ENCODE measurements at regions not wholly inside any gene's neighbourhood (a gene's known extent, or its start where the extent isn't known, plus 50 kb on each side); places are given as distances from the start of the nearest gene placed in this dataset.

GRCh38 chr2:215507136-215507535 is 71.3 kb upstream of the FN1 start:
- H3K4me1 Mint-ChIP-seq, result peaks cover 5% of the 10 kb centered on the region
- no peaks in the 10 kb centered on the region for H3K27me3 Mint-ChIP-seq
- no peak overlapping the region for H3K27ac Mint-ChIP-seq
- H3K4me3 Mint-ChIP-seq, result no peak overlapping the region
- H3K36me3 Mint-ChIP-seq, result no peaks in the 10 kb centered on the region
- DNase-seq, result no peak
- H3K9me3 Mint-ChIP-seq, result no peaks in the 10 kb centered on the region

- Mint-ChIP-seq H3K4me3 (no peak overlapping the region), H3K27ac (no peak overlapping the region), H3K36me3 (no peaks in the 10 kb centered on the region), H3K27me3 (no peaks in the 10 kb centered on the region), H3K4me1 (peaks cover 5% of the 10 kb centered on the region), H3K9me3 (no peaks in the 10 kb centered on the region)
- DNase-seq, result no peak
These were observed 70.7 kb upstream of the FN1 start for GRCh38 chr2:215506604-215506990.

GRCh38 chr2:215505044-215505786 is 69.3 kb upstream of the FN1 start:
- DNase-seq, result no peak
- no peak overlapping the region for H3K27ac Mint-ChIP-seq
- no peaks in the 10 kb centered on the region for H3K9me3 Mint-ChIP-seq
- no peak overlapping the region for H3K4me3 Mint-ChIP-seq
- no peaks in the 10 kb centered on the region for H3K36me3 Mint-ChIP-seq
- H3K4me1 Mint-ChIP-seq, result peaks cover 5% of the 10 kb centered on the region
- H3K27me3 Mint-ChIP-seq, result no peaks in the 10 kb centered on the region

- no peaks in the 10 kb centered on the region for H3K36me3 Mint-ChIP-seq
- no peak overlapping the region for H3K27ac Mint-ChIP-seq
- H3K4me3 Mint-ChIP-seq, result no peak overlapping the region
- peaks cover 5% of the 10 kb centered on the region for H3K4me1 Mint-ChIP-seq
- DNase-seq, result no peak
- H3K27me3 Mint-ChIP-seq, result no peaks in the 10 kb centered on the region
- no peaks in the 10 kb centered on the region for H3K9me3 Mint-ChIP-seq
These were observed 68.7 kb upstream of the FN1 start for GRCh38 chr2:215504547-215504946.

GRCh38 chr2:215503381-215503780 is 67.5 kb upstream of the FN1 start:
- H3K27me3 Mint-ChIP-seq, result peaks cover 6% of the 10 kb centered on the region
- DNase-seq, result no peak
- H3K27ac Mint-ChIP-seq, result no peak overlapping the region
- H3K4me3 Mint-ChIP-seq, result no peak overlapping the region
- no peaks in the 10 kb centered on the region for H3K9me3 Mint-ChIP-seq
- H3K36me3 Mint-ChIP-seq, result no peaks in the 10 kb centered on the region
- peaks cover 5% of the 10 kb centered on the region for H3K4me1 Mint-ChIP-seq

- peaks cover 16% of the 10 kb centered on the region for H3K27me3 Mint-ChIP-seq
- DNase-seq, result no peak
- H3K4me3 Mint-ChIP-seq, result no peak overlapping the region
- no peak overlapping the region for H3K27ac Mint-ChIP-seq
- no peaks in the 10 kb centered on the region for H3K36me3 Mint-ChIP-seq
- no peaks in the 10 kb centered on the region for H3K4me1 Mint-ChIP-seq
- H3K9me3 Mint-ChIP-seq, result peaks cover 4% of the 10 kb centered on the region
These were observed 64.6 kb upstream of the FN1 start for GRCh38 chr2:215500466-215500865.

GRCh38 chr2:215499331-215499730 is 63.5 kb upstream of the FN1 start:
- peaks cover 21% of the 10 kb centered on the region for H3K27me3 Mint-ChIP-seq
- H3K36me3 Mint-ChIP-seq, result no peaks in the 10 kb centered on the region
- H3K4me1 Mint-ChIP-seq, result no peaks in the 10 kb centered on the region
- no peak for DNase-seq
- H3K9me3 Mint-ChIP-seq, result peaks cover 4% of the 10 kb centered on the region
- no peak overlapping the region for H3K27ac Mint-ChIP-seq
- no peak overlapping the region for H3K4me3 Mint-ChIP-seq

- Mint-ChIP-seq H3K9me3 (peaks cover 4% of the 10 kb centered on the region), H3K4me1 (no peaks in the 10 kb centered on the region), H3K36me3 (no peaks in the 10 kb centered on the region), H3K27ac (no peak overlapping the region), H3K27me3 (peaks cover 22% of the 10 kb centered on the region), H3K4me3 (no peak overlapping the region)
- no peak for DNase-seq
These were observed 62.6 kb upstream of the FN1 start for GRCh38 chr2:215498431-215498830.

- no peaks in the 10 kb centered on the region for H3K36me3 Mint-ChIP-seq
- no peak for DNase-seq
- H3K27me3 Mint-ChIP-seq, result peaks cover 16% of the 10 kb centered on the region
- peaks cover 4% of the 10 kb centered on the region for H3K9me3 Mint-ChIP-seq
- H3K4me3 Mint-ChIP-seq, result no peak overlapping the region
- H3K27ac Mint-ChIP-seq, result no peak overlapping the region
- no peaks in the 10 kb centered on the region for H3K4me1 Mint-ChIP-seq
These were observed 57.5 kb upstream of the FN1 start for GRCh38 chr2:215493376-215493775.

- Mint-ChIP-seq H3K27me3 (peaks cover 1% of the 10 kb centered on the region), H3K27ac (no peak overlapping the region), H3K4me3 (no peak overlapping the region), H3K4me1 (no peaks in the 10 kb centered on the region), H3K36me3 (no peaks in the 10 kb centered on the region), H3K9me3 (no peaks in the 10 kb centered on the region)
- DNase-seq, result no peak
These were observed 53.5 kb upstream of the FN1 start for GRCh38 chr2:215489288-215489848.

- no peak for DNase-seq
- Mint-ChIP-seq H3K4me1 (no peaks in the 10 kb centered on the region), H3K4me3 (no peak overlapping the region), H3K36me3 (no peaks in the 10 kb centered on the region), H3K27ac (no peak overlapping the region), H3K9me3 (no peaks in the 10 kb centered on the region), H3K27me3 (peaks cover 5% of the 10 kb centered on the region)
These were observed 51.1 kb upstream of the FN1 start for GRCh38 chr2:215487002-215487372.

GRCh38 chr2:215486291-215487001 is 50.6 kb upstream of the FN1 start:
- no peak overlapping the region for H3K27ac Mint-ChIP-seq
- DNase-seq, result no peak
- H3K27me3 Mint-ChIP-seq, result peaks cover 5% of the 10 kb centered on the region
- H3K4me1 Mint-ChIP-seq, result no peaks in the 10 kb centered on the region
- no peaks in the 10 kb centered on the region for H3K9me3 Mint-ChIP-seq
- H3K36me3 Mint-ChIP-seq, result no peaks in the 10 kb centered on the region
- H3K4me3 Mint-ChIP-seq, result no peak overlapping the region
